Activated CD4-positive, alpha-beta T cell treated with anti-CD3 and anti-CD28 coated beads, Interleukin-2, Interleukin-4, amounts not matched to agents 100 ng/mL and 50 ng/mL, durations not matched to agents 16 hours and 8 hours (primary cell): ENCODE measurements at regions not wholly inside any gene's neighbourhood (a gene's known extent, or its start where the extent isn't known, plus 50 kb on each side); places are given as distances from the start of the nearest gene placed in this dataset.

Source experiments
- DNase-seq: peaks from one replicate; pipeline ENCODE4 v3.0.0-alpha.2; 2020; ENCODE audit warnings: low spot score

- no peak for DNase-seq
Observed at GRCh38 chr1:75984781-75985180, 52.6 kb upstream of the ASB17 start.

- peak; percentile 11 for DNase-seq
Observed at GRCh38 chr1:75985827-75986226, 53.6 kb upstream of the ASB17 start.

GRCh38 chr1:75986478-75986877, 54.3 kb upstream of the ASB17 start:
- DNase-seq, result no peak

- DNase-seq, result no peak
Observed at GRCh38 chr1:75989121-75989520, 56.9 kb upstream of the ASB17 start.

GRCh38 chr1:75990686-75991085, 58.5 kb upstream of the ASB17 start:
- DNase-seq, result no peak

GRCh38 chr1:75991497-75992114, 59.4 kb upstream of the ASB17 start:
- DNase-seq, result peak; percentile 59

- no peak for DNase-seq
Observed at GRCh38 chr1:75992312-75992711, 60.1 kb upstream of the ASB17 start.

- DNase-seq, result no peak
Observed at GRCh38 chr1:75993661-75994060, 61.5 kb upstream of the ASB17 start.

GRCh38 chr1:75996196-75996595, 64.0 kb upstream of the ASB17 start:
- DNase-seq, result no peak

GRCh38 chr1:75999034-75999433, 66.8 kb upstream of the ASB17 start:
- DNase-seq, result no peak

GRCh38 chr1:76003946-76004345, 70.6 kb upstream of the ST6GALNAC3 start:
- no peak for DNase-seq

- DNase-seq, result no peak
Observed at GRCh38 chr1:76005765-76006164, 68.8 kb upstream of the ST6GALNAC3 start.

- DNase-seq, result no peak
Observed at GRCh38 chr1:76006234-76006633, 68.3 kb upstream of the ST6GALNAC3 start.

GRCh38 chr1:76010802-76011201, 63.7 kb upstream of the ST6GALNAC3 start:
- no peak for DNase-seq

GRCh38 chr1:76012341-76013205, 62.0 kb upstream of the ST6GALNAC3 start:
- DNase-seq, result no peak

- no peak for DNase-seq
Observed at GRCh38 chr1:76013206-76013581, 61.4 kb upstream of the ST6GALNAC3 start.

- no peak for DNase-seq
Observed at GRCh38 chr1:76015478-76016103, 59.0 kb upstream of the ST6GALNAC3 start.

GRCh38 chr1:76018045-76018444, 56.5 kb upstream of the ST6GALNAC3 start:
- DNase-seq, result no peak

- no peak for DNase-seq
Observed at GRCh38 chr1:76021846-76022245, 52.7 kb upstream of the ST6GALNAC3 start.

- peak; percentile 18 for DNase-seq
Observed at GRCh38 chr1:76023669-76024435, 50.7 kb upstream of the ST6GALNAC3 start.
